HCEC 1CT (cell line): ENCODE measurements at regions not wholly inside any gene's neighbourhood (a gene's known extent, or its start where the extent isn't known, plus 50 kb on each side); places are given as distances from the start of the nearest gene placed in this dataset.
"Not testable (repeated sequence)": the region's sequence is repeated elsewhere in the genome, so short reads cannot be mapped to it uniquely, and the experiment has no call there.

Source experiments
- DNase-seq: peaks from one replicate; pipeline ENCODE4 v3.0.0-alpha.2; 2017

- DNase-seq: no peak
These were observed 1962.1 kb downstream of the PCDH9 start for GRCh38 chr13:65268009-65268408.

GRCh38 chr13:65265988-65266387 lies 1964.1 kb downstream of the PCDH9 start:
- no peak for DNase-seq

- no peak for DNase-seq
These were observed 1966.1 kb downstream of the PCDH9 start for GRCh38 chr13:65264066-65264465.

GRCh38 chr13:65260946-65261891 lies 1968.9 kb downstream of the PCDH9 start:
- DNase-seq: no peak

- DNase-seq: no peak
These were observed 1989.4 kb downstream of the PCDH9 start for GRCh38 chr13:65240773-65241172.

GRCh38 chr13:65236841-65237418 lies 1993.2 kb downstream of the PCDH9 start:
- DNase-seq: no peak

- no peak for DNase-seq
These were observed 2012.6 kb downstream of the PCDH9 start for GRCh38 chr13:65217471-65217995.

- not testable (repeated sequence) for DNase-seq
These were observed 2027.3 kb downstream of the PCDH9 start for GRCh38 chr13:65202845-65203244.

- no peak for DNase-seq
These were observed 2041.4 kb downstream of the PCDH9 start for GRCh38 chr13:65188721-65189120.

GRCh38 chr13:65168026-65168425 lies 2062.1 kb downstream of the PCDH9 start:
- DNase-seq: no peak

GRCh38 chr13:65166675-65167074 lies 2063.5 kb downstream of the PCDH9 start:
- DNase-seq: no peak

- DNase-seq: no peak
These were observed 2070.3 kb downstream of the PCDH9 start for GRCh38 chr13:65159803-65160202.

- no peak for DNase-seq
These were observed 2074.3 kb downstream of the PCDH9 start for GRCh38 chr13:65155861-65156260.

GRCh38 chr13:65154661-65155447 lies 2075.3 kb downstream of the PCDH9 start:
- DNase-seq: no peak

- no peak for DNase-seq
These were observed 2080.4 kb downstream of the PCDH9 start for GRCh38 chr13:65149687-65150086.

GRCh38 chr13:65143920-65144319 lies 2086.2 kb downstream of the PCDH9 start:
- no peak for DNase-seq

- DNase-seq: no peak
These were observed 2097.0 kb downstream of the PCDH9 start for GRCh38 chr13:65133094-65133493.

GRCh38 chr13:65125236-65125635 lies 2104.9 kb downstream of the PCDH9 start:
- no peak for DNase-seq

GRCh38 chr13:65112531-65112941 lies 2117.6 kb downstream of the PCDH9 start:
- DNase-seq: no peak

- no peak for DNase-seq
These were observed 2118.0 kb downstream of the PCDH9 start for GRCh38 chr13:65112123-65112522.

GRCh38 chr13:65111223-65111622 lies 2118.9 kb downstream of the PCDH9 start:
- no peak for DNase-seq

GRCh38 chr13:65104436-65104835 lies 2125.7 kb downstream of the PCDH9 start:
- DNase-seq: not testable (repeated sequence)

GRCh38 chr13:65103351-65103750 lies 2126.8 kb downstream of the PCDH9 start:
- no peak for DNase-seq
